HepG2 (cell line): ENCODE measurements at regions not wholly inside any gene's neighbourhood (a gene's known extent, or its start where the extent isn't known, plus 50 kb on each side); places are given as distances from the start of the nearest gene placed in this dataset.
A peak's percentile ranks its signal among the peaks of the same experiment; 100 is the strongest.

Source experiments
- CENPT ChIP-seq: sonication (generic); formaldehyde crosslinking; IDR thresholded peaks from 2 replicates; pipeline ENCODE4 v1.8.0; 2022; ENCODE audit warnings: low read depth, mild to moderate bottlenecking, moderate library complexity, missing genetic modification reagents
- CENPX ChIP-seq: sonication (generic); formaldehyde crosslinking; IDR thresholded peaks from 2 replicates; pipeline ENCODE4 v1.9.0; 2021; ENCODE audit warnings: mild to moderate bottlenecking, missing genetic modification reagents, moderate library complexity
- ETV6 ChIP-seq: sonication (generic); formaldehyde crosslinking; conservative IDR thresholded peaks from 2 replicates; pipeline ENCODE4 v1.4.0; 2020; ENCODE audit warnings: missing genetic modification reagents
- HMG20A ChIP-seq: IDR thresholded peaks from 2 replicates; pipeline ENCODE4 v1.6.1; 2016; ENCODE audit warnings: borderline replicate concordance
- IRF9 ChIP-seq: sonication (generic); formaldehyde crosslinking; IDR thresholded peaks from 2 replicates; pipeline ENCODE4 v1.8.0; 2022; ENCODE audit warnings: missing genetic modification reagents, mild to moderate bottlenecking, borderline replicate concordance
- JDP2 ChIP-seq: sonication (generic); formaldehyde crosslinking; IDR thresholded peaks from 2 replicates; pipeline ENCODE4 v1.8.1; 2022; ENCODE audit warnings: missing genetic modification reagents, borderline replicate concordance
- MTF1 ChIP-seq: sonication (generic); formaldehyde crosslinking; IDR thresholded peaks from 2 replicates; pipeline ENCODE4 v1.5.0; 2020; ENCODE audit warnings: missing genetic modification reagents
- RFXANK ChIP-seq: IDR thresholded peaks from 2 replicates; pipeline ENCODE4 v1.6.1; 2016
- SPEN ChIP-seq: sonication (generic); formaldehyde crosslinking; IDR thresholded peaks from 2 replicates; pipeline ENCODE4 v1.5.1; 2020; ENCODE audit warnings: low read depth, mild to moderate bottlenecking, missing genetic modification reagents
- TCF12 ChIP-seq, 2 experiments: fragments of 450-650 bp in 1 of 2; sonication (generic) in 1 of 2; formaldehyde crosslinking in 1 of 2; IDR thresholded peaks; 2 replicates each; pipeline versions ENCODE4 v1.6.1 to v1.8.0; 2017 to 2022; ENCODE audit warnings: antibody characterized with exemption in 1 of 2, mild to moderate bottlenecking in 1 of 2, missing genetic modification reagents in 1 of 2, moderate library complexity in 1 of 2
- ZBTB39 ChIP-seq: sonication (generic); formaldehyde crosslinking; IDR thresholded peaks from 2 replicates; pipeline ENCODE4 v1.5.0; 2020; ENCODE audit warnings: missing genetic modification reagents
- ZFAT ChIP-seq: sonication (generic); formaldehyde crosslinking; conservative IDR thresholded peaks from 2 replicates; pipeline ENCODE4 v1.8.1; 2023; ENCODE audit warnings: missing genetic modification reagents, inconsistent platforms
- ZHX1 ChIP-seq: sonication (generic); formaldehyde crosslinking; IDR thresholded peaks from 2 replicates; pipeline ENCODE4 v1.8.1; 2022; ENCODE audit warnings: low read depth, mild to moderate bottlenecking, missing genetic modification reagents
- ZNF30 ChIP-seq: sonication (generic); formaldehyde crosslinking; IDR thresholded peaks from 2 replicates; pipeline ENCODE4 v1.5.0; 2020; ENCODE audit warnings: mild to moderate bottlenecking, missing genetic modification reagents
- ZNF317 ChIP-seq: sonication (generic); formaldehyde crosslinking; IDR thresholded peaks from 2 replicates; pipeline ENCODE4 v1.5.0; 2020; ENCODE audit warnings: mild to moderate bottlenecking, missing genetic modification reagents
- ZNF333 ChIP-seq: sonication (generic); formaldehyde crosslinking; IDR thresholded peaks from 2 replicates; pipeline ENCODE4 v1.4.0; 2020; ENCODE audit warnings: mild to moderate bottlenecking, missing genetic modification reagents, borderline replicate concordance
- ZNF335 ChIP-seq: sonication (generic); formaldehyde crosslinking; IDR thresholded peaks from 2 replicates; pipeline ENCODE4 v1.4.0; 2020; ENCODE audit warnings: missing genetic modification reagents
- ZNF34 ChIP-seq: sonication (generic); formaldehyde crosslinking; IDR thresholded peaks from 2 replicates; pipeline ENCODE4 v1.4.0; 2020; ENCODE audit warnings: mild to moderate bottlenecking, missing genetic modification reagents, borderline replicate concordance
- ZNF343 ChIP-seq: sonication (generic); formaldehyde crosslinking; IDR thresholded peaks from 2 replicates; pipeline ENCODE4 v1.4.0; 2020; ENCODE audit warnings: mild to moderate bottlenecking, missing genetic modification reagents
- ZNF503 ChIP-seq: sonication (generic); formaldehyde crosslinking; IDR thresholded peaks from 2 replicates; pipeline ENCODE4 v1.4.0; 2020; ENCODE audit warnings: missing genetic modification reagents
- ZNF543 ChIP-seq: sonication (generic); formaldehyde crosslinking; IDR thresholded peaks from 2 replicates; pipeline ENCODE4 v1.4.0; 2020; ENCODE audit warnings: mild to moderate bottlenecking, missing genetic modification reagents
- ZNF550 ChIP-seq: sonication (generic); formaldehyde crosslinking; IDR thresholded peaks from 2 replicates; pipeline ENCODE4 v1.4.0; 2020; ENCODE audit warnings: mild to moderate bottlenecking, missing genetic modification reagents, borderline replicate concordance
- ZNF562 ChIP-seq: sonication (generic); formaldehyde crosslinking; IDR thresholded peaks from 2 replicates; pipeline ENCODE4 v1.8.0; 2022; ENCODE audit warnings: missing genetic modification reagents, borderline replicate concordance
- ZNF577 ChIP-seq: sonication (generic); formaldehyde crosslinking; IDR thresholded peaks from 2 replicates; pipeline ENCODE4 v1.4.0; 2020; ENCODE audit warnings: mild to moderate bottlenecking, low read depth, missing genetic modification reagents, borderline replicate concordance

DNA sequence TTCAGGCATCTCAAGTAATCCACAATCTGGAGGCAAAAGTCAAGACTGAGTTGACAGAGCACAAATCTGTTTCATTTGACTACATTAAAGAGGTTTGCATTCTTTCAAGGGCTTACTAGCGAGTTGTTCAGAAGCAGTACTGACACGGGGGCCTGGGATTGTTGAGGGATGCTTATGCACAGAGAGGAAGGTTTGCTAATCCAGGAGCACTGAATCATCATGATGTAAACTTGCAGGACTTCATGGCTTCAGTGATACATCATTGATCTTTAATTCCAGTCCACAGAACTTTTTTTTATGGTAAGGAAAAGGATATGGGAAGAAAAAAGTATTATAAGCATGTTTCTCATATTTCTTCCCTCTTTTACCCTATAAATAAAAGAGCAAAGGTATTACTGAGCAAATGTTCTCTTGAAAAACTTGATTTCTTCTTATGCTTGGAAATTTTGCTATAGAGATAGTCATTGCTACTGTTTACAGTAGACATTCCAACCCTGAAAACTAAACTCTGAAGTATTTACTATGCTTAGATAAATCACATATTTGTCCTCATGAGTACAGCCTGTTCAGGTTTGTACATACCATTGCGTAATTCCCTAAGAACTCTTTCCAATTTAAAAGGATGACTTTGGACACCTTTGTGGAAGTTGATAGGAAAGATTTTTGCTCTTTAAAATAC, 65.8 kb upstream of the KPNA3 start (continued):
- TF ChIP-seq ZNF562 (CRISPR knock-in tag) (no peak), JDP2 (no peak), HMG20A (CRISPR knock-in tag) (peak; percentile 96), ZNF550 (CRISPR knock-in tag) (no peak), SPEN (CRISPR knock-in tag) (no peak), IRF9 (no peak), ZNF343 (CRISPR knock-in tag) (no peak), ZNF333 (CRISPR knock-in tag) (no peak), ZNF34 (no peak), ZNF30 (CRISPR knock-in tag) (no peak), ZFAT (CRISPR knock-in tag) (no peak), ZHX1 (no peak), ZNF543 (no peak), ZBTB39 (CRISPR knock-in tag) (no peak), ETV6 (CRISPR knock-in tag) (no peak), ZNF317 (CRISPR knock-in tag) (no peak), ZNF335 (CRISPR knock-in tag) (no peak), CENPT (CRISPR knock-in tag) (no peak), MTF1 (CRISPR knock-in tag) (no peak), ZNF577 (CRISPR knock-in tag) (no peak), RFXANK (CRISPR knock-in tag) (no peak), TCF12 (IDR thresholded peaks at IDR 0.05) (no peak), TCF12 (CRISPR knock-in tag; IDR thresholded peaks at IDR 0.05) (peak; percentile 56; the same call in 1 of the 2 replicates), ZNF503 (CRISPR knock-in tag) (peak; percentile 89; the same call in 1 of the 2 replicates), CENPX (no peak)
